Left ventricle myocardium inferior (tissue), 1 donor: ENCODE measurements at regions not wholly inside any gene's neighbourhood (a gene's known extent, or its start where the extent isn't known, plus 50 kb on each side); places are given as distances from the start of the nearest gene placed in this dataset.

Experiments
- DNase-seq: peaks from one replicate; pipeline ENCODE4 v3.0.0-alpha.2; 2020
- H3K27ac ChIP-seq: fragments of 200-600 bp; replicated peaks from 2 replicates; pipeline ENCODE4 v1.8.0; 2021
- H3K27me3 ChIP-seq: fragments of 200-600 bp; 2 replicates; pipeline ENCODE4 v1.8.0; 2021; ENCODE audit warnings: low read depth
- H3K36me3 ChIP-seq: fragments of 200-600 bp; 2 replicates; pipeline ENCODE4 v1.8.0; 2021
- H3K4me1 ChIP-seq: fragments of 200-600 bp; 2 replicates; pipeline ENCODE4 v1.8.0; 2021
- H3K4me3 ChIP-seq: fragments of 200-600 bp; 2 replicates; pipeline ENCODE4 v1.8.0; 2021; ENCODE audit warnings: mild to moderate bottlenecking, moderate library complexity
- H3K9me3 ChIP-seq: fragments of 200-600 bp; replicated peaks from 2 replicates; pipeline ENCODE4 v1.8.0; 2021
- CTCF ChIP-seq: fragments of 200-600 bp; IDR thresholded peaks from 2 replicates; pipeline ENCODE4 v1.8.0; 2021; ENCODE audit warnings: antibody characterized with exemption, mild to moderate bottlenecking, borderline replicate concordance
- intact Hi-C: fragments of 100-400 bp; cut with micrococcal nuclease; formaldehyde crosslinking; loops from one replicate; pipeline ENCODE4 v1.11.0; 2022
- donor health status: DM: no; HTN: yes; CAD: no; lungs with severe emphysema.

DNA sequence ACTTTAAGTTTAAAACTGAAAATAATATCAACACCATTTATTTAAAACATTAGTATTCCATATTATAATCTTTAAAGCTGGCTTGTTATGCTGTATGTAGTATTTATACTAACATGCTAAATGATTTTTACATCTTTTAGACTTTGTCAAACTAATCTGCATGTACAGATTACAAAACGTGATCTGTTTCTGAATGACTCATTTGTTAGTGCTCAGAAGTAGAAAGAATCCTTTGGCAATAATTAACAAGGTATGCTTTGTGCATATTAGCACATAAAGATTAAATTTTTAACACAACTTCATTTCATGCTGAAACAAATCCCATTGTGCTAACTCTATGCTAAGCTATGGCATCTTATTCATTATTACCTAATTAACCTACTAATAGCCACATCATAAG is 242.4 kb downstream of the BARHL2 start:
- Histone ChIP-seq H3K36me3 (no peaks in the 10 kb centered on the region), H3K4me3 (no peak overlapping the region), H3K9me3 (no peaks in the 10 kb centered on the region), H3K27ac (no peak overlapping the region), H3K27me3 (no peaks in the 10 kb centered on the region), H3K4me1 (no peaks in the 10 kb centered on the region)
- no peak for DNase-seq
- no peak for TF ChIP-seq CTCF
- intact Hi-C loops = no loop called here

- Histone ChIP-seq H3K4me1 (no peaks in the 10 kb centered on the region), H3K27ac (no peak overlapping the region), H3K4me3 (no peak overlapping the region), H3K9me3 (no peaks in the 10 kb centered on the region), H3K27me3 (no peaks in the 10 kb centered on the region), H3K36me3 (no peaks in the 10 kb centered on the region)
- intact Hi-C loops = no loop called here
- DNase-seq = no peak
- TF ChIP-seq CTCF = no peak
Measured at GRCh38 chr1:90474158-90474557, 242.9 kb downstream of the BARHL2 start.

GRCh38 chr1:90472775-90473174 is 244.3 kb downstream of the BARHL2 start:
- no peaks in the 10 kb centered on the region for H3K4me1 ChIP-seq
- no peaks in the 10 kb centered on the region for H3K27me3 ChIP-seq
- no peak for TF ChIP-seq CTCF
- no peaks in the 10 kb centered on the region for H3K36me3 ChIP-seq
- H3K4me3 ChIP-seq = no peak overlapping the region
- intact Hi-C loops = no loop called here
- no peak for DNase-seq
- no peaks in the 10 kb centered on the region for H3K9me3 ChIP-seq
- H3K27ac ChIP-seq = no peak overlapping the region

DNA sequence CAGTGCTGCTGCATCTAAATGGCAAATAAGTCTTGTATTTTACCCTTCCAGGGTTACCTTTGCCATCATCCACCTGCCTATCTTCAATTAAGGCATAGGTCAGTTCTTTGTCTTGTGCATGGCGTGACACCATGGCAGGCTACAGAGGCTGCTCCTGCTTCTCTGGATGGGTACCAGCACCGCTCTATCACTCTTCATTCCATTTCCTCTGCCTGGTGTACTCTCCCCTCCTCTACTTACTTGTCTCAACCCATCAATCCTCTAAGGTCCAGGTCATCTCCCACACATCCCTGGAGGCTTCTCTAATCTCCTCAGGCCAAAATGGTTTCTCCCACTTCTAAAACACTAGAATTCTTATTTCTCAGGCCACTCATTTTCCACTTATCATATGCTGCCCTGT is 257.5 kb downstream of the BARHL2 start:
- intact Hi-C loops = no loop called here
- no peak for TF ChIP-seq CTCF
- H3K27ac ChIP-seq = no peak overlapping the region
- no peak overlapping the region for H3K4me3 ChIP-seq
- H3K9me3 ChIP-seq = peaks cover 6% of the 10 kb centered on the region
- no peaks in the 10 kb centered on the region for H3K36me3 ChIP-seq
- H3K4me1 ChIP-seq = no peaks in the 10 kb centered on the region
- no peak for DNase-seq
- H3K27me3 ChIP-seq = no peaks in the 10 kb centered on the region

- no peak for DNase-seq
- Histone ChIP-seq H3K36me3 (no peaks in the 10 kb centered on the region), H3K4me1 (no peaks in the 10 kb centered on the region), H3K9me3 (peaks cover 6% of the 10 kb centered on the region), H3K27me3 (no peaks in the 10 kb centered on the region), H3K27ac (no peak overlapping the region), H3K4me3 (no peak overlapping the region)
- intact Hi-C loops = no loop called here
- TF ChIP-seq CTCF = no peak
Measured at GRCh38 chr1:90457985-90458384, 259.1 kb downstream of the BARHL2 start.

DNA sequence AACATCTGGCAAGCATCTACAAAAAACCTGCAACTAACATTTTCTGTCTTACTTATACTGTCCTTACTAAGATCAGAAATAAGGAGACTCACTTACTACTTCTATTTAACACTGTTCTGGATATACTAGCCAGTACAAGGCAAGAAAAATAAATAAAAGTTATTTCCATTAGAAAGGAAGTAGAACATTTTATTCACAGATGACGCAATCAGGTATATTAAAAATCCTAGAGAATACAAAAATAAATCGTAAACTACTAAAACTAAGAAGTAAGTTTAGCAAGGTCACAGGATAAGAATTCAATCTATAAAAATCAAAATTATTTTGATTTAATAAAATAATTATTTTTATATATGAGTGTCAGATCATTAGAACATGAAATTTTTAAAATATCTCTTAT is 264.6 kb downstream of the BARHL2 start:
- intact Hi-C loops = no loop called here

More for the DNA sequence above, 264.6 kb downstream of the BARHL2 start:
- Histone ChIP-seq H3K36me3 (no peaks in the 10 kb centered on the region), H3K4me1 (no peaks in the 10 kb centered on the region), H3K27me3 (no peaks in the 10 kb centered on the region), H3K4me3 (no peak overlapping the region), H3K27ac (no peak overlapping the region), H3K9me3 (peaks cover 11% of the 10 kb centered on the region)
- TF ChIP-seq CTCF = no peak
- DNase-seq = no peak
